Breast epithelium (tissue), 3 donors: ENCODE measurements at regions not wholly inside any gene's neighbourhood (a gene's known extent, or its start where the extent isn't known, plus 50 kb on each side); places are given as distances from the start of the nearest gene placed in this dataset.

Experiments
- POLR2A ChIP-seq: fragments of 450-650 bp; IDR thresholded peaks from one replicate; pipeline ENCODE4 v1.6.1; 2016; ENCODE audit warnings: antibody characterized with exemption, mild to moderate bottlenecking, moderate library complexity
- POLR2AphosphoS5 ChIP-seq, 3 donors: sonication (generic); formaldehyde crosslinking; IDR thresholded peaks; one replicate each; pipeline ENCODE4 v1.6.1; 2017; ENCODE audit warnings: antibody characterized with exemption in 3 of 3
- TF ChIP-seq, protein P1 (sequence below), 3 donors: fragments of 450-650 bp; IDR thresholded peaks; one replicate each; pipeline ENCODE4 v1.5.1; 2016 to 2017; ENCODE audit warnings: antibody characterized with exemption in 3 of 3, mild to moderate bottlenecking in 3 of 3, moderate library complexity in 3 of 3

DNA sequence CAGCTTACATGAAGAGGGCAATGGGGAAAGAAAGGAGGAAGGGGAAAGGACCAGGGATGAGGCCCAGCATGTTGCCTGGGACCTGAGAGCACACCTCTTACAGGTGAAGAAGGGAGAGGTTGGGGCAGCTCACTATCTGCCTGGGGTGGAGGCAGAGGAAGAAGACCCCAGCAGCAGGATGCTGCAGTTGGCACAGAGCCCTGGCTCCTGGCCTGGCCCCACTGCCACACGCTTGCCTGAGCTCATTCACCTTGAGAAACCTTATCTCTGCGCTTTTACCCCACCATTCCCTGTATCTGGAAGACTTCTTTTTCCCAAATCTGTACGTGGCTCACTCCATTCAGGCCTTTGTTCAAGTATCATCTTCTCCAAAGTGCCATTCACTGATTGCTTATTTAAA, 147.8 kb upstream of the TMEM72 start:
- TF ChIP-seq, protein P1, sequence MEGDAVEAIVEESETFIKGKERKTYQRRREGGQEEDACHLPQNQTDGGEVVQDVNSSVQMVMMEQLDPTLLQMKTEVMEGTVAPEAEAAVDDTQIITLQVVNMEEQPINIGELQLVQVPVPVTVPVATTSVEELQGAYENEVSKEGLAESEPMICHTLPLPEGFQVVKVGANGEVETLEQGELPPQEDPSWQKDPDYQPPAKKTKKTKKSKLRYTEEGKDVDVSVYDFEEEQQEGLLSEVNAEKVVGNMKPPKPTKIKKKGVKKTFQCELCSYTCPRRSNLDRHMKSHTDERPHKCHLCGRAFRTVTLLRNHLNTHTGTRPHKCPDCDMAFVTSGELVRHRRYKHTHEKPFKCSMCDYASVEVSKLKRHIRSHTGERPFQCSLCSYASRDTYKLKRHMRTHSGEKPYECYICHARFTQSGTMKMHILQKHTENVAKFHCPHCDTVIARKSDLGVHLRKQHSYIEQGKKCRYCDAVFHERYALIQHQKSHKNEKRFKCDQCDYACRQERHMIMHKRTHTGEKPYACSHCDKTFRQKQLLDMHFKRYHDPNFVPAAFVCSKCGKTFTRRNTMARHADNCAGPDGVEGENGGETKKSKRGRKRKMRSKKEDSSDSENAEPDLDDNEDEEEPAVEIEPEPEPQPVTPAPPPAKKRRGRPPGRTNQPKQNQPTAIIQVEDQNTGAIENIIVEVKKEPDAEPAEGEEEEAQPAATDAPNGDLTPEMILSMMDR (IDR thresholded peaks at IDR 0.05), result no peak
- TF ChIP-seq POLR2A (no peak), POLR2AphosphoS5 (IDR thresholded peaks at IDR 0.05) (no peak)
